Liver (tissue), 8 donors: ENCODE measurements at regions not wholly inside any gene's neighbourhood (a gene's known extent, or its start where the extent isn't known, plus 50 kb on each side); places are given as distances from the start of the nearest gene placed in this dataset.

ENCODE experiments used
- DNase-seq: peaks from one replicate; pipeline ENCODE4 v3.0.0-alpha.2; 2017; ENCODE audit warnings: low spot score
- H3K27ac ChIP-seq, 2 donors: one replicate each; pipeline ENCODE4 v1.7.0; 2013; ENCODE audit warnings: inconsistent platforms in 2 of 2, low read length in 2 of 2, control low read depth in 1 of 2, low read depth in 1 of 2, mild to moderate bottlenecking in 1 of 2
- H3K27me3 ChIP-seq, 4 donors: one replicate each; pipeline versions ENCODE4 v1.6.1 to v1.7.0; 2013; ENCODE audit warnings: low read length in 3 of 4, inconsistent platforms in 1 of 4, mild to moderate bottlenecking in 1 of 4, moderate library complexity in 1 of 4; ENCODE audit not compliant: control insufficient read depth in 4 of 4, insufficient read depth in 4 of 4
- H3K36me3 ChIP-seq, 4 donors: one replicate each; pipeline versions ENCODE4 v1.6.1 to v1.7.0; 2013; ENCODE audit warnings: low read length in 3 of 4, mild to moderate bottlenecking in 3 of 4, low read depth in 1 of 4, moderate library complexity in 1 of 4; ENCODE audit not compliant: control insufficient read depth in 4 of 4, insufficient read depth in 3 of 4
- H3K4me1 ChIP-seq, 4 donors: one replicate each; pipeline versions ENCODE4 v1.6.1 to v1.7.0; 2013; ENCODE audit warnings: low read length in 3 of 4, mild to moderate bottlenecking in 3 of 4, moderate library complexity in 1 of 4; ENCODE audit not compliant: control insufficient read depth in 4 of 4, insufficient read depth in 4 of 4
- H3K4me3 ChIP-seq, 3 donors: one replicate each; pipeline versions ENCODE4 v1.6.1 to v1.7.0; 2013; ENCODE audit warnings: low read length in 3 of 3, control low read depth in 1 of 3, low read depth in 1 of 3, mild to moderate bottlenecking in 1 of 3
- H3K9ac ChIP-seq, 2 donors: one replicate each; pipeline ENCODE4 v1.7.0; 2013; ENCODE audit warnings: low read length in 2 of 2, mild to moderate bottlenecking in 2 of 2, moderate library complexity in 2 of 2, control low read depth in 1 of 2, low read depth in 1 of 2
- H3K9me3 ChIP-seq, 4 donors: one replicate each; pipeline versions ENCODE4 v1.6.1 to v1.7.0; 2013; ENCODE audit warnings: low read length in 3 of 4; ENCODE audit not compliant: control insufficient read depth in 4 of 4
- ATF3 ChIP-seq: IDR thresholded peaks from 2 replicates; pipeline ENCODE4 v1.6.1; 2016; ENCODE audit warnings: antibody characterized with exemption
- CTCF ChIP-seq: fragments of 150-350 bp; IDR thresholded peaks from 2 replicates; pipeline ENCODE4 v1.5.1; 2017; ENCODE audit warnings: improper control_type of control experiment, low read depth, low read length; ENCODE audit not compliant: missing input control
- EGR1 ChIP-seq, 2 donors: IDR thresholded peaks; 2 replicates each; pipeline ENCODE4 v1.6.1; 2016 to 2018; ENCODE audit warnings: antibody characterized with exemption in 2 of 2, low read depth in 2 of 2
- FOXA1 ChIP-seq: IDR thresholded peaks from 2 replicates; pipeline ENCODE4 v1.6.1; 2016; ENCODE audit warnings: antibody characterized with exemption
- FOXA2 ChIP-seq: IDR thresholded peaks from 2 replicates; pipeline ENCODE4 v1.6.1; 2016; ENCODE audit warnings: antibody characterized with exemption
- GABPA ChIP-seq, 2 donors: IDR thresholded peaks in 1 of 2; conservative IDR thresholded peaks in 1 of 2; 2 replicates each; pipeline ENCODE4 v1.6.1; 2016; ENCODE audit warnings: antibody characterized with exemption in 2 of 2, mild to moderate bottlenecking in 1 of 2, moderate library complexity in 1 of 2
- HNF4A ChIP-seq, 2 donors: conservative IDR thresholded peaks; 2 replicates each; pipeline ENCODE4 v1.6.1; 2016; ENCODE audit warnings: antibody characterized with exemption in 2 of 2, mild to moderate bottlenecking in 2 of 2
- HNF4G ChIP-seq: IDR thresholded peaks from 2 replicates; pipeline ENCODE4 v1.6.1; 2016; ENCODE audit warnings: antibody characterized with exemption
- JUND ChIP-seq, 2 donors: IDR thresholded peaks; 2 replicates each; pipeline ENCODE4 v1.6.1; 2016; ENCODE audit warnings: antibody characterized with exemption in 2 of 2
- MAX ChIP-seq: IDR thresholded peaks from 2 replicates; pipeline ENCODE4 v1.6.1; 2016; ENCODE audit warnings: antibody characterized with exemption
- NR2F2 ChIP-seq: IDR thresholded peaks from 2 replicates; pipeline ENCODE4 v1.6.1; 2016; ENCODE audit warnings: antibody characterized with exemption
- RAD21 ChIP-seq, 2 donors: IDR thresholded peaks; 2 replicates each; pipeline ENCODE4 v1.6.1; 2016; ENCODE audit warnings: antibody characterized with exemption in 2 of 2, mild to moderate bottlenecking in 2 of 2
- RXRA ChIP-seq, 2 donors: IDR thresholded peaks; 2 replicates each; pipeline ENCODE4 v1.6.1; 2017 to 2018; ENCODE audit warnings: antibody characterized with exemption in 2 of 2, mild to moderate bottlenecking in 1 of 2
- SP1 ChIP-seq: IDR thresholded peaks from 2 replicates; pipeline ENCODE4 v1.6.1; 2018; ENCODE audit warnings: antibody characterized with exemption, mild to moderate bottlenecking
- TAF1 ChIP-seq: conservative IDR thresholded peaks from 2 replicates; pipeline ENCODE4 v1.6.1; 2016; ENCODE audit warnings: antibody characterized with exemption, mild to moderate bottlenecking
- YY1 ChIP-seq: IDR thresholded peaks from 2 replicates; pipeline ENCODE4 v1.6.1; 2016; ENCODE audit warnings: antibody characterized with exemption, mild to moderate bottlenecking
- ZBTB33 ChIP-seq: IDR thresholded peaks from 2 replicates; pipeline ENCODE4 v1.6.1; 2016; ENCODE audit warnings: antibody characterized with exemption
- WGBS: extraction: QIAGEN DNeasy Blood & Tissue Kit; methylation state at CpG from one replicate; pipeline ENCODE4 v1.1.7; 2013; 5-methylcytosine and 5-hydroxymethylcytosine counted together
- donor health status: healthy.
- donor health status: healthy.
- donor health status: healthy.
- donor health status: healthy.
- donor health status: healthy.

GRCh38 chr18:27887711-27888495, 289.0 kb downstream of the CDH2 start:
- no peak for TF ChIP-seq RAD21 (IDR thresholded peaks at IDR 0.05)
- no peak for TF ChIP-seq GABPA (IDR thresholded peaks at IDR 0.05 in 1 of 2, conservative IDR thresholded peaks at IDR 0.05 in 1 of 2)
- no peak for TF ChIP-seq EGR1 (IDR thresholded peaks at IDR 0.05; ENCODE audit: low read depth in 2 of 2)
- TF ChIP-seq YY1, result no peak
- TF ChIP-seq SP1, result no peak
- TF ChIP-seq TAF1, result no peak
- no peak for TF ChIP-seq FOXA1
- TF ChIP-seq ATF3, result no peak
- no peak for TF ChIP-seq HNF4G
- no peak for TF ChIP-seq HNF4A (conservative IDR thresholded peaks at IDR 0.05)
- no peak for TF ChIP-seq CTCF
- no peak for TF ChIP-seq JUND (IDR thresholded peaks at IDR 0.05)
- no peak for TF ChIP-seq FOXA2
- TF ChIP-seq NR2F2, result no peak
- no peak for TF ChIP-seq ZBTB33
- TF ChIP-seq RXRA (IDR thresholded peaks at IDR 0.05), result no peak
- TF ChIP-seq MAX, result no peak
- WGBS, result 84% methylated on average over 2 of the region's 2 CpGs

GRCh38 chr18:27887287-27887686, 289.6 kb downstream of the CDH2 start:
- TF ChIP-seq SP1, result no peak
- no peak for TF ChIP-seq GABPA (IDR thresholded peaks at IDR 0.05 in 1 of 2, conservative IDR thresholded peaks at IDR 0.05 in 1 of 2)
- no peak for TF ChIP-seq FOXA1
- TF ChIP-seq EGR1 (IDR thresholded peaks at IDR 0.05; ENCODE audit: low read depth in 2 of 2), result no peak
- TF ChIP-seq YY1, result no peak
- no peak for TF ChIP-seq HNF4G
- no peak for TF ChIP-seq ZBTB33
- no peak for TF ChIP-seq RXRA (IDR thresholded peaks at IDR 0.05)
- no peak for TF ChIP-seq CTCF
- TF ChIP-seq MAX, result no peak
- no peak for TF ChIP-seq FOXA2
- TF ChIP-seq TAF1, result no peak
- no peak for TF ChIP-seq NR2F2
- TF ChIP-seq HNF4A (conservative IDR thresholded peaks at IDR 0.05), result no peak
- TF ChIP-seq JUND (IDR thresholded peaks at IDR 0.05), result no peak
- H3K27ac ChIP-seq, result no peak overlapping the region
- H3K9me3 ChIP-seq, result no peaks in the 10 kb centered on the region
- DNase-seq, result no peak
- no peak overlapping the region for H3K9ac ChIP-seq
- 80% methylated on average over 1 of the region's 1 CpG for WGBS
- no peaks in the 10 kb centered on the region for H3K36me3 ChIP-seq
- peaks cover 0 to 3% (median 0%) of the 10 kb centered on the region in 4 donors for H3K27me3 ChIP-seq
- H3K4me1 ChIP-seq, result no peaks in the 10 kb centered on the region
- H3K4me3 ChIP-seq, result no peak overlapping the region

More at GRCh38 chr18:27887711-27888495, 289.0 kb downstream of the CDH2 start:
- DNase-seq, result no peak
- Histone ChIP-seq H3K27me3 (peaks cover 0 to 3% (median 0%) of the 10 kb centered on the region in 4 donors), H3K27ac (no peak overlapping the region), H3K36me3 (no peaks in the 10 kb centered on the region), H3K4me1 (no peaks in the 10 kb centered on the region), H3K9ac (no peak overlapping the region), H3K4me3 (no peak overlapping the region), H3K9me3 (no peaks in the 10 kb centered on the region)
